ENCODE measurements at regions not wholly inside any gene's neighbourhood (a gene's known extent, or its start where the extent isn't known, plus 50 kb on each side); places are given as distances from the start of the nearest gene placed in this dataset.

- H3K4ac ChIP-seq (ENCODE audit: low read depth, low read length): no peak overlapping the region
- H3K9me1 ChIP-seq (ENCODE audit: insufficient read depth, low read length): no peaks in the 10 kb centered on the region
- no CpG with 5 or more reads among the region's 2 CpGs for WGBS, 2 experiments (ENCODE audit: extremely low coverage in 2 of 2, insufficient read length in 1 of 2)
- no peak overlapping the region for H3K27ac ChIP-seq (ENCODE audit: insufficient read depth, low read length)
- H3K4me1 ChIP-seq (ENCODE audit: control insufficient read depth, insufficient read depth, low read length): no peaks in the 10 kb centered on the region
- intact Hi-C loops (cut with micrococcal nuclease): no loop called here
- no TSS peak for BruUV-seq (replicated peaks)
- no peak overlapping the region for H3K14ac ChIP-seq (replicated peaks; ENCODE audit: low read depth, low read length)
- dilution Hi-C loops (cut with HindIII; ENCODE audit: low sequenced_read_pairs, unreplicated experiment): no loop called here
- no peak overlapping the region for H4K8ac ChIP-seq (ENCODE audit: low read depth in 2 of 2, low read length in 2 of 2)
- ChIA-PET POLR2A (ENCODE audit: unreplicated experiment) (no interaction called here), CTCF (no interaction called here)
- H2AK9ac ChIP-seq (replicated peaks; ENCODE audit: low read depth, low read length, poor library complexity): no peak overlapping the region
- no peak overlapping the region for H3K4me3 ChIP-seq (ENCODE audit: insufficient read depth, low read depth, low read length)
- H2AFZ ChIP-seq (replicated peaks; ENCODE audit: low read length, poor library complexity): no peak overlapping the region
- H2BK5ac ChIP-seq (ENCODE audit: low read depth, low read length, poor library complexity, severe bottlenecking): no peak overlapping the region
- no peak overlapping the region for H3K9ac ChIP-seq (ENCODE audit: low read depth, low read length)
- no peaks in the 10 kb centered on the region for H3K36me3 ChIP-seq (ENCODE audit: control insufficient read depth, insufficient read depth, low read length)
- ATAC-seq (ENCODE audit: low read depth) (no peak), DNase-seq (no peak)
- H4K91ac ChIP-seq (ENCODE audit: insufficient read depth, low read depth, low read length): no peak overlapping the region
- no peak overlapping the region for H2BK15ac ChIP-seq (ENCODE audit: low read depth, low read length)
- H2AK5ac ChIP-seq (ENCODE audit: low read depth, low read length): no peak overlapping the region
- no peak overlapping the region for H3K56ac ChIP-seq (ENCODE audit: extremely low read depth, insufficient read depth, low read length)
- H2BK120ac ChIP-seq (ENCODE audit: low read depth, low read length): no peak overlapping the region
- no peak overlapping the region for H4K5ac ChIP-seq (ENCODE audit: low read depth, low read length)
- no peaks in the 10 kb centered on the region for H3K79me1 ChIP-seq (ENCODE audit: low read depth in 1 of 2, low read length in 2 of 2)
- no peak overlapping the region for H3K23ac ChIP-seq (ENCODE audit: low read depth, low read length)
- no peak overlapping the region for H3K18ac ChIP-seq (ENCODE audit: low read depth, low read length)
- in situ Hi-C loops (cut with MboI; ENCODE audit: low sequenced_read_pairs): no loop called here
- no peak for TF ChIP-seq MAZ (IDR thresholded peaks at IDR 0.05; ENCODE audit: borderline replicate concordance, low read depth, low read length)
- no peak for TF ChIP-seq ELK1 (IDR thresholded peaks at IDR 0.05; ENCODE audit: borderline replicate concordance, low read depth, low read length)
- TF ChIP-seq NFE2L2 (IDR thresholded peaks at IDR 0.05; ENCODE audit: low read depth, low read length): no peak
- no peak for TF ChIP-seq CHD1 (IDR thresholded peaks at IDR 0.05; ENCODE audit: low read depth, low read length)
- TF ChIP-seq, protein P1, sequence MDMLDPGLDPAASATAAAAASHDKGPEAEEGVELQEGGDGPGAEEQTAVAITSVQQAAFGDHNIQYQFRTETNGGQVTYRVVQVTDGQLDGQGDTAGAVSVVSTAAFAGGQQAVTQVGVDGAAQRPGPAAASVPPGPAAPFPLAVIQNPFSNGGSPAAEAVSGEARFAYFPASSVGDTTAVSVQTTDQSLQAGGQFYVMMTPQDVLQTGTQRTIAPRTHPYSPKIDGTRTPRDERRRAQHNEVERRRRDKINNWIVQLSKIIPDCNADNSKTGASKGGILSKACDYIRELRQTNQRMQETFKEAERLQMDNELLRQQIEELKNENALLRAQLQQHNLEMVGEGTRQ (IDR thresholded peaks at IDR 0.05; ENCODE audit: low read depth, low read length): no peak
- TF ChIP-seq FOS (IDR thresholded peaks at IDR 0.05; ENCODE audit: low read depth, low read length): no peak
- TF ChIP-seq SMC3 (IDR thresholded peaks at IDR 0.05; ENCODE audit: low read depth, low read length): no peak
- TF ChIP-seq CEBPB (IDR thresholded peaks at IDR 0.05; ENCODE audit: low read depth, low read length): no peak
- TF ChIP-seq RCOR1 (IDR thresholded peaks at IDR 0.05; ENCODE audit: insufficient replicate concordance, low read length): no peak
- TF ChIP-seq BHLHE40 (IDR thresholded peaks at IDR 0.05; ENCODE audit: low read depth, low read length): no peak
- H3K9me3 ChIP-seq (ENCODE audit: control insufficient read depth, insufficient read depth, low read length): peaks cover 12% of the 10 kb centered on the region
- no peak overlapping the region for H3K4me2 ChIP-seq (ENCODE audit: low read depth, low read length)
- no peaks in the 10 kb centered on the region for H4K20me1 ChIP-seq (ENCODE audit: insufficient read depth, low read length)
- H3K27me3 ChIP-seq (ENCODE audit: control insufficient read depth, insufficient read depth, low read length): no peaks in the 10 kb centered on the region
- no peak overlapping the region for H2BK20ac ChIP-seq (ENCODE audit: low read depth, low read length)
These were observed 125.3 kb upstream of the STARD3NL start for GRCh38 chr7:38052786-38053185.

Data from IMR-90 (cell line).